M059J (cell line): ENCODE measurements at regions not wholly inside any gene's neighbourhood (a gene's known extent, or its start where the extent isn't known, plus 50 kb on each side); places are given as distances from the start of the nearest gene placed in this dataset.

Source experiments
- DNase-seq: peaks from one replicate; pipeline ENCODE4 v3.0.0-alpha.2; 2012; ENCODE audit warnings: low read depth

- peak; percentile 42 for DNase-seq
Observed at GRCh38 chr4:123878976-123879375, 482.4 kb downstream of the SPRY1 start.

DNA sequence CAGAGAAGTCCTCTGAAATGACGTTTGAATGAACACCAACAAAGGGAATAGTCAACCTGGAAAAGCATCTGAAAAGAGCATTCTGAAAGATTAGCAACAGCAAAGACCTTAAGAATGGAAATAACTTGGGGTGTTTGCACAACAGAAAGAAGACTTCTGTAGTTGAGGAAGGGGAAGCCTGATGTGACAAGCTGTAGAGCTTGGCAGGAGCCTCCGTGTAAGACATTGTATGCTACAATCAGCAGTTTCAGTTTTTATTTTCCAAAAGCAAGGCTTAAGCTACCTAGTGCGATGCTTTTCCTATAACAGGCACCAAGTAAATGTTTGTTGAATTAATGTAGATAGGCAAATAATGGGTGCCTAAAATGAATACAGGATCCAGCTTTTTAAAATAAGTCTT is 484.0 kb downstream of the SPRY1 start:
- DNase-seq = no peak

DNA sequence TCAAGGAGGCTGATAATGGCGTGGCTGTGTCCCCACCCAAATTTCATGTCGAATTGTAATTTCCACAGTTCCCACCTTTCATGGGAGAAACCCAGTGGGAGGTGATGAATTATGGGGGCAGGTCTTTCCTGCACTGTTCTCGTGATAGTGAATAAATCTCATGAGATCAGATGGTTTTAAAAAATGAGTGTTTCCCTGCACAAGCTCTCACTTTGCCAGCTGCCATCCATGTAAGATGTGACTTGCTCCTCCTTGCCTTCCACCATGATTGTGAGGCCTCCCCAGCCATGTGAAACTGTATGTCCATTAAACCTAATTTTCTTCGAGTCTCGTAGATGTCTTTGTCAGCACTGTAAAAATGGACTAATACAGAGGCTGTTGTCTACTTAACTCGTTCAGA is 488.3 kb downstream of the SPRY1 start:
- no peak for DNase-seq

DNA sequence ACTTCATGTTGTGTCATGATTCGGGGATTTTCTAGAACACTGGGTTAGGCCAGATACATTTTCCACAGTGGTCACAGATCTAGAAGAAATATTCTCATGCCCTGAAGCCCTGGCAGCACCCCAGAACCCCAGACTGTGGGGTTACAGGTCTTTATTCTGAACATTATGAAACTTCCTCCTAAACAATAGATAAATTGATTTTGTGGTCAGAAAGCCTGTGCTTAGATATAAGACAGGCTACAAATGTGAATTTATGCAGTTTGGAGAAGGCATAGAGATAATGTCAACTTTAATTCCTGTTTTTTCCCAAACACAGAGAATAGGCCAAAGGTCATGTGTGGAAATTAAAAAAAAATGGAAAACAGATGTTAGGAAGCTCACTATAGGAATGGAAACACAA is 492.9 kb downstream of the SPRY1 start:
- no peak for DNase-seq

GRCh38 chr4:123890889-123891288 is 494.3 kb downstream of the SPRY1 start:
- DNase-seq = no peak

- no peak for DNase-seq
Observed at GRCh38 chr4:123891881-123892280, 495.3 kb downstream of the SPRY1 start.

DNA sequence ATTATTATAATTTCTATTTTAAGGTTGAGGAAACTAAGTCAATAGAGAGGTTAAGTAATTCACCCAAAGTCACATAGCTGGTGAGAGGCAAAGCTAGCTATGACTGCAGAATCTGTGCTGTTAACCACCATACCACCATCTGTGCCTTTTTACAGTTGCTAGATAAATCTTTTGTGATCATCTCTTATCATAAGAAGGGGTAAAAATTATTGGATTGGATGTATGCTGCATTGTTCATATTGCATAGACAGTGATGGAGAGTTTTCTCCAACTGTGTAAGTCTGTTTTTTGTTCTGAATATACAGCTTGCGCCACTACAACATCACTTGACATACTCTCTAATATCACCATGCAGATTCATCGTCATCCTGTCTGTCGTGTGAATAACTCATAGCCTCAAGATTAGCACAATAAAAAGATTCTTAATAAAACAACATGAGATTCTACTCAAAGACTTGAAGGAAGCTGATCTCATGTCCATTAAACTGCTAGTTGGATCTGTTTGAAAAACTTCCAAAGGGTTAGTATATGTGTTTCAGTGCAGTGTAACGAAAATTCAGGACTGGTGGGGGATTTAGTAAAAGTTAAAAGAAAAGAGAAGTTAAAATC is 495.9 kb downstream of the SPRY1 start:
- DNase-seq = no peak

- DNase-seq = no peak
Observed at GRCh38 chr4:123893011-123893981, 496.7 kb downstream of the SPRY1 start.

DNA sequence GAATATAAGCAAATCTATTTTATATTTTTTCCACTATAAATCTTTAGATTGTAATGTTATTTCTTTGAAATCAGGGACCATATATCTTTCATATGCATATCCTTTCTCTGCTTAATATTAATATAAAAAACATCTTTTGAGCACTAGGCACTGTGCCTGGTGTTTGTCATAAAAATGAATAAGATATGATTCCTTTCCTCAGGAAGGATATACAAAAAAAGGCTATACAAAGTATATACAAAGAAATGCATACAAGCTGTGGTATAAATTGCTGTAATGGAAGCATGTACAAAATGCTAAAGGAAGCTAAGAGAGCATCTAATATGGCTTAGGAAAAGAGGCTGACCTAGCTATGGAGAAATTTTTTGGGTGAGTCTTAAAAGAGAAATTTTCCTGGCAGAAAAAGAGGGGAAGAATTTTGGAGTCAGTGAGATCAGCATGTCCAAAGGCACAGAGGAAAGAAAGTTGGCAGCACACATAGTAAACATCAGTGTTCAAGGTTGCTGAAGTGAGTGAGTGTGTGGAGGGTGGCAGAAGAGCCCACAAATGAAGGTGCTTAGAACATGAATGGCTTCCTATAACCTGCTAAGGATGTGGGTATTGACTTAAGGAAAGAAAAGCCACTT is 500.0 kb downstream of the SPRY1 start:
- DNase-seq = no peak

DNA sequence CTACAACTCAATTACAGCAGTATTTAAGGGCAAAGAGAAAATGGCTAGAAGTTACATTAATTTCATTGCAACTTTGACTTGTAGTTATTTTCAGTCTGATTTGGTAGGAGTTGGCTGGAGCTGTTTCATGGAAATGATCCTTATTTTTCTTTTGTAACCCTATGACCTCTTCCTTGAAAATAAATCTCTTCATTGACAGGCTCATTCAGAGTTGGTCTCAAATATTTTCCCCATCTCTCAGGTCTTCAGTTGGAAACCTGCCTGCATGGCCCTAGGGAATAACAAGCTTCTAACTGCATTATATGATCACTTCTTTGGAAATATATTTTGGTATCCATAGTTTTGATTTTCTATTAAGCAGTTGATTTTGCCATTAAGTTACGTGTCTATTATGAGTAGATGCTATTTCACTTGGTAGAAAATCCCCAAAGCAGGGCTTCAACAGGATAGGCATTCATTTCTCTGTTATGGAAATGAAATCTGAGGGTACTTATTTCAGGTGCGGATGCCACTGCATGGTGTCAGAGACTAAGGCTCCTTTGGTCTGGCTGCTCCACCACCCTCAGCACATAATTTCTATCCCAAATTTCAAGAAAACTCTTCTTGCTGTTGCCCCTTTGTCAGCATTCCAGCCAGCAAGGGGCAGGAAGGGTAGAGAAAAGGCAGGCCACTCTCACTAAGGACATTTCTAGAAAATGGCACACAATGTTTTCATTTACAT is 502.5 kb downstream of the SPRY1 start:
- DNase-seq = no peak

- DNase-seq = no peak
Observed at GRCh38 chr4:123904882-123905281, 508.3 kb downstream of the SPRY1 start.

GRCh38 chr4:123913598-123913997 is 517.0 kb downstream of the SPRY1 start:
- no peak for DNase-seq

DNA sequence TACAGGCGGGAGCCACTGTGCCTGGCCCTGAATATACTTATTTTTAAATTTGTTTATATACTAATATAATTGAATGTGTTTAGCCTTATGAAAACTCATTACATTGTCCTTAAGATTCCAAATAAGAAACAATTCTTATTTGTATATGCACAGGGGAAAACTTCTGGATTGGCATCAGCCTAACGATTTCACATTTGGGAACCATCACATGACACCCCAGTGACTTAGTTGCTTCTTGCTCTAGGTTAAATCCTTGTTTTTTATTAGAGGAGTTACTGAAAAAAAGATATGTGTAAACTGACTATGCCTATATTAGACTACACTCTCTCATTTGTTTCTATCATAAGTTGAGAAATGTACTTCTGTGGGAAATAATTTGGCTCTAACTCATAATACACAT is 520.2 kb downstream of the SPRY1 start:
- DNase-seq = no peak

GRCh38 chr4:123919576-123920098 is 523.0 kb downstream of the SPRY1 start:
- DNase-seq = no peak

DNA sequence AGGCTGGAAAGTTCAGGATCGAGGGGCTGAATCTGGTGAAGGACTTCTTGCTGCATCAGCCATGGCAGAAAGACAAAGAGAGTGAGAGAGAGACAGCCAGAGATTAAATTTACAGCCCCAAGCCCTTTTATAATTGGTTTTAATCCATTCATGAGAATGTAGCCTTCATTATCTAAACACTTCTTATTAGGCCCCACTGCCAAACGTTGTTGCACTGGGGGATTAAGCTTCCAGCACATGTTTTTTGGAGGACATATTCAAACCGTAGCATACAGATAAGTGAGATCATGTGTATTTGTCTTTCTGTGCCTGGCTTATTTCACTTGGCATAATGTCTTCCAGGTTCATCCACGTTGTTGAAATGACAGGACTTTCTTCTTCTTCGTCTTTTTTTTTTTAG is 524.7 kb downstream of the SPRY1 start:
- no peak for DNase-seq

DNA sequence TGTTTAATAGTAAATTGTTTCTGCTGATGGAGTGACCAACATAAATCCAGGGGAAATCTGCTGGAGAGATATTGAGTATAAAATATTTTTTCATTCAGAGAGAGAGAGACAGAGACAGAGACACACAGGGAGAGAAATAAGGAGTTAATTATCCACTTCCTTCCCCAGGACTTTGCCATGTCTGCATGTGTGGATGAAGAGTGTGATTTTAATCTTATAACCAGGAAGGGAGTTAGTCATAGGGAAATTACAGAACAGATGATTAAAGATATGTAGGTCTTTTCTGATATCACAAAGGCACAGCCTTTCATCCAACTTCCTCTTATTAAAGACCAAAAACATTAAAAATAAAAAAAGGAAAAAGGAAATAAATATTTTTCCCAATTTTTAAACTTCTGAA is 526.3 kb downstream of the SPRY1 start:
- no peak for DNase-seq

- DNase-seq = no peak
Observed at GRCh38 chr4:123924536-123924935, 527.9 kb downstream of the SPRY1 start.

DNA sequence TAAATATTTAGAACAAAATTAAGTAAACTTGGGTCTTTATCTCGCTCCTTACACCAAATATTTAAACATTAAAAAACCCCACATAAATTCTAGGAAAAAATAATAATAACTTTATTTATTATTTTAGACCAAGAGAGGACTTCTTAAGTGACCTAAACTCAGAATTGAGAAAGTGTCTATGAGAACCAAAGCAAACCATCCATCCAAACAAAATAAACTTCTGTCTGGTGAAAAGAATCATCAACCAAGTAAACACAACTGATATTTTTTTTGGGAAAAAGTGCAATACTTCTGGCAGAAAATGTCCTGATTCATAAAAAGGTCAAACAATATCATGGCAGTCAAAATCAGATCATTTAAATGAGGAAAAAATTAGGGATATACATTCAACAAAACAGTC is 533.0 kb downstream of the SPRY1 start:
- DNase-seq = no peak

DNA sequence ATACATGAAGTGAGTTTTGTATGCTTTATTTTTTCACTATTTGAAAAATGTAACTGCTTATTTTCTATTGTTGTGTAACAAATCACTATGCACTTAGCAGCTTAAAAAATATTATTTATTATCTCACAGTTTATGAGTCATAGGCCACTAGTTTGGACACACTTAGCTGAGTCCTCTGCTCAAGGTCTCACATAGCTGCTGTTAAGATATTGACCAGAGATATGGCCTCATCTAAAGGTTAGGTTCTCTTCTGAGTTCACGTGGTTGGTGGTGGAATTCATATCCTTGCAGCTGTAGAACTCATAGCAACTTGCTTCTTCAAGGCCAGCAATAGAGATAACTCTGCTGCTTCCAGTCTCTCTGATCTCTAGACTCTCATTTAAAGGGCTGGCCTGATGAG is 534.4 kb downstream of the SPRY1 start:
- DNase-seq = no peak

- no peak for DNase-seq
Observed at GRCh38 chr4:123934096-123934495, 537.5 kb downstream of the SPRY1 start.

DNA sequence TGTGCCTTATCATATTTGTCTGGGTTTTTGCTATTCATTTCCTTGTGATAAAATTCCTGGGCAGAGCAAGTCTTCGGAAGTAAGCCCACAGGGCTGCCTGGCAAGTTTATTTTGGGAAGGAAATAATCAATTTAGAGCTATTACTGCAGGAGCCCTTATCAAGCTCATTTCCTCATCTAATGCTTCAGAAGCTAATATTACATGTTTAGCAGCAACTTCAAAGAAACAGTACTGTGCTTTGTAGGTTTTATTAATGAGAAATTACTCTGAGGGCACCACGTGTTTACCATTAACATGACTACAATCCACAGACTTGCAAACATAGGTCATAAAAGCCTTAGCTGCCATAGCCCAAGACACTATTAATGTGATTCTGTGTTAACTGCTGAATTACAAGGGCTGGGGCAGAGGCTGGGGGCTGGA is 540.0 kb downstream of the SPRY1 start:
- DNase-seq = no peak

GRCh38 chr4:123937581-123937980 is 541.0 kb downstream of the SPRY1 start:
- DNase-seq = no peak
